Activated CD4-positive, alpha-beta T cell treated with anti-CD3 and anti-CD28 coated beads, Interleukin-2, amount 50 U/mL, for 1 hour (primary cell): ENCODE measurements at regions not wholly inside any gene's neighbourhood (a gene's known extent, or its start where the extent isn't known, plus 50 kb on each side); places are given as distances from the start of the nearest gene placed in this dataset.
"Not testable (repeated sequence)": the region's sequence is repeated elsewhere in the genome, so short reads cannot be mapped to it uniquely, and the experiment has no call there.

Experiments used
- DNase-seq: peaks from one replicate; pipeline ENCODE4 v3.0.0-alpha.2; 2020

- DNase-seq, result no peak
Measured at GRCh38 chrX:39418731-39419638, 617.7 kb downstream of the MID1IP1 start.

DNA sequence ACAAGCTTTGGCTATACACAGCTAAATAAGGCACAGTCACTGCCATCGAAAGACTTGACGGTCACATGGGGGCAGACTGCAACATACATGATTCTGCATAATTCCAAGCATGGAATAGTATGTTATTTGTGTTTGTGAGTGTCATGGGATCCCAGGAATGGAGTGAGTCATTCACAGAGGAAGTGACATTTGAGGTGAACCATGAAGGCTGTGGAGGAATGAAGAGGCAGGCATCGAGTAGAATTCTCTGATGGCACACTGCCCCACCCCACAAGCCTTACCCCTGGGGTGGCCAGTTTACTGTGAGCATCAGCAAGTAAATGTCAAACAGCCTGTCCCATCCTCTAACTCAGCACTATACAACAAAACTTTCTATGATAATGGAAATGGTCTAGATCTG lies 619.7 kb downstream of the MID1IP1 start:
- DNase-seq, result no peak

DNA sequence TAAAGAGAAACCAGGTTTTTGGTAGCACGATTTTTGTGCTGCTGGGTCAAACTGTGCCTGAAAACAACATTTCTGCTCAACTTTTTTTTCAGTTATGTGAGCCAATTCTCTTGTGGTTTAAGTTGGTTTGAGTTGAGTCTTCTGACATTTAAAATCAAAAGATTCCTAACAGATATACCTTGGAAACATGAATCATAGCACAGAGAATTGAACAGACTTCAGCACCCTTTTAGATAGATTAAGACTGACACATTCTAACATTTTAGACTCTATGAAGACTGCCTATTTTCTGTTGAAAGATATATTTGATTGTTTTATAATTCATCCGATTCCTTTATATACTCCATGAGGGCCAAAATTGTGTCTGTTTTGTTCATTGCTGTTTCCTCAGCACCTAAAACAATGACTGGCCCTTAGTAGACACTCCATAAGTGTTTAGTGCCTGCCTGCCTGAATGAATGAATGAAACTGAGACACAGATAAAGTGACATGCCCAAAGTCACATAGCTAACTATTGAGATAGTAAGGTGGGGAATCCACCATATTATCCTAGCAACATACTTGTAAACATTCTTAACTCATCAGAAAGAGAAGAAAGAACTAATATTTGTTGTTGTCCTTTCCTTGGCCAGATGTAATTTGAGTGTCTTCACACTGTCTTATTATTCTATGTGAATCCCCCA lies 624.0 kb downstream of the MID1IP1 start:
- DNase-seq, result no peak

GRCh38 chrX:39426101-39426500 lies 624.8 kb downstream of the MID1IP1 start:
- no peak for DNase-seq

DNA sequence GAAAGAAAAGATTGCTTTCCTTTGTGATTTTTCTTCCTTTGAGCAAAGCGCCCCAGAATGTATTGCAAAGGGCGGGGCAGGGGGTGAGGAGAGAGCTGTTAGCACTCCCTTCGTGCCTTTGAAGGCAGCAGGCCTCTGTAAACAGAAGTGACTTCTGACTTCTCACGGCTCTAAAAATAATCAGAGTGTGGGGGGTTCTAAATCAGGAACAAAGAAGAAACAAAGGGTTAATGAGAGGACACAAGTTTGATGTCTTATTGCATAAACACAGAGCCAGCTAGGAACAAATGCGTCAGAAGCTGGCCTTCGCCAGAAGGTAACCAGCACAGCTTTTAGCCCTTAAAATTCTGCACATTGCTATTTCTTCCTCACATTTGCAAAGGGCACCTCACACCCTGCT lies 626.2 kb downstream of the MID1IP1 start:
- no peak for DNase-seq

DNA sequence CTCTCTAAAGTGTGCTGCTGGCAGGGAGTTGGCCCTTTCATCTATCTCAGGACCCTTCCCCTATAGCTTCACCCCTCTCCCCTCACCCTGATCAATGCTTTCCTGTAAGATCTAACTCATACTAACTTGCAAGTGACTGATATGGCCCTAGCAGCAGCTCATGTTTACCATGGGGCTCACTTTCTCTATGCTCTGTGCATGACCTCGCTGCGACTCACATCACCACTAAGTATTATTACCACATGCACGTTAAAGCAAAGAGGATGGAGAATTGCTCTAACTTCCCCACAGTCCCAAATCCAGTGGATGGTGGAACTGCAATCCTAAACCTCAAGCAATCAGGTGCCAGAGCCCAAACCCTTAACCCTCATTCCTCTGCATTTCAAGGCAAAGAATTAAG lies 626.6 kb downstream of the MID1IP1 start:
- DNase-seq, result no peak

- DNase-seq, result no peak
Measured at GRCh38 chrX:39430551-39430950, 629.3 kb downstream of the MID1IP1 start.

GRCh38 chrX:39431893-39432292 lies 630.6 kb downstream of the MID1IP1 start:
- no peak for DNase-seq

- DNase-seq, result not testable (repeated sequence)
Measured at GRCh38 chrX:39434671-39435070, 633.4 kb downstream of the MID1IP1 start.

DNA sequence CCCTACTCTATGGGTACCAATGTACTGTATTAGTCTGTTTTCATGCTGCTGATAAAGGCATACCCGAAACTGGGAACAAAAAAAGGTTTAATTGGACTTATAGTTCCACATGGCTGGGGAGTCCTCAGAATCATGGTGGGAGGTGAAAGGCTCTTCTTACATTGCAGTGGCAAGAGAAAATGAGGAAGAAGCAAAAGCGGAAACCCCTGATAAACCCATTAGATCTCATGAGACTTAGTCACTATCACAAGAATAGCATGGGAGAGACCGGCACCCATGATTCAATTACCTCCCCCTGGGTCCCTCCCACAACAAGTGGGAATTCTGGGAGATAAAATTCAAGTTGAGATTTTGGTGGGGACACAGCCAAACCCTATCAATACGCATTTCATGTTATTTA lies 635.3 kb downstream of the MID1IP1 start:
- DNase-seq, result not testable (repeated sequence)

DNA sequence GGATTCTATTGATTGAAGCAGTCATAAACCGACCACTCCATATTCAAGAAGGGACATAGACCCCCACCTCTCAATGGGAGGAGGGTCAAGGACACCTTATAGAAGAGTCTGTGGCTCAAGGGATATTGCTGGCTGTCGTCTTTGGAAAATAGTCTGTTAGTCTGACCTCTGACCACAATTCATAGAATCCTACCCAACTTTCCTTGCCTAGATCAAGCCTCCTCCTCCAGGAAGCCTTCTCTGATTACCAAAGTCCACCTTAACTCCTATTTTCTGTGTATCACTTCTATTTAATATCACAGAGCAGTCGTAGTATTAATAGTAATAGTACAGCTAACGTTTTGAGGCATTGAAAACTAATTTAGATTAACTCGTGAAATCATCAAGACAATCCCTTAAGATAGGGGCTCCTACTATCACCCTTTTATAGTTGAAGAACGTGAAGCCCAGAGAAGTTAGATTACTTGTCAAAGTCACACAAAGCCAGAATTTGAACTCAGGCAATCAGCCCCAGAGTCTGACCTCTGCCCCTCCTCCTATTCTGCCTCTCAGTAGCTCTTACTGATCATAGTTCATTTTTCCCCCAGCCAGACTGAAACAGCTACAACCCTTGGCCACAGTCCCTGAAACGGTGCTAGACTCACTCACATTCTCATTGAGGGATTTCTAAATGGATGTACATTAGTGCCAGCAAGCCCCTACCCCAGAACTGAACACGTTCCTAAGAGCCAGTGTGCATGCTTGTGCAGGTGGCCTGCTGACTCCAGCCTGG lies 636.6 kb downstream of the MID1IP1 start:
- no peak for DNase-seq

- no peak for DNase-seq
Measured at GRCh38 chrX:39438603-39439602, 637.6 kb downstream of the MID1IP1 start.

- DNase-seq, result no peak
Measured at GRCh38 chrX:39439906-39440798, 638.9 kb downstream of the MID1IP1 start.

DNA sequence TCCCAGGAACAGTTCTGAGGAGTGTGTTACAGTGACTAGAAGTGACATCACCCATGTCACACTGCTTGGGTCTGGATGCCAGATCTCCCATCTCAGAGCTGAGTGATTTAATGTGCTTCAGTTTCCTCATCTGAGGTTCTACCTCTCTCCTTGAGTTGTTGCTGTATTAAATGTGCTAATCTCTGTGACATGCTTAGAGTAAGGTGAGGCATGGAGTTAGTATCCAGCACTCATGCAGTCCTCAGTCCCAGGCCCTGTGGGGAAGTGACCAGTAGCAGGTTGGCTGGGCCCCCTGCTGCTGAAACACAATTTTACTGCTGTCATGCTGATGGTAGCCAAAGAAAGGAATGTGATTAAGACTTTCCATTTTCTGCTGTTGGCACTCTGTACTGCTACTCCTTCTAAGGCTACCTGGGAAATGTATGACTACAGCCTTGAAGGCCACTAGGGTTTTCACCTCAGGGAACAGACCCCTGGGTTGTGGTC lies 639.6 kb downstream of the MID1IP1 start:
- no peak for DNase-seq

GRCh38 chrX:39442332-39442731 lies 641.1 kb downstream of the MID1IP1 start:
- no peak for DNase-seq

- DNase-seq, result no peak
Measured at GRCh38 chrX:39443240-39443639, 642.0 kb downstream of the MID1IP1 start.

- DNase-seq, result peak; percentile 48
Measured at GRCh38 chrX:39445336-39445735, 644.1 kb downstream of the MID1IP1 start.

DNA sequence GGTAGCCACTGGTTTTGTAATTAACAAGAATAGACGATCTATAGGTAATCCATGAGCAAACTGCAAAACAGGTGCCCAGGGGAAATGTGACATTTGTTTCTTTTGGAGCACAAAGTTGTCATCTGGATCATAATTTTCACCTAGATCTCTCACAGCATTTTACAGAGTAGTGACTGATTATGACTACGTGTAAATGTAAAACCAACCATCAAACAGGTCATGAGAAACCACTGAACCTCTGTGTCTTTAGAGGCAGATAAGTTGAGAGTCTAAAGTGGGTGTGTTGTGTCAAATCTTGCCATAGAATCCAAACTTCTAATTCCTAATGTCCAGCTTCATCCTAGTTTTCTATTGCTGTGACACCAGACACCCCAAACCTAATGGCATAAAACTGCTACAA lies 648.1 kb downstream of the MID1IP1 start:
- no peak for DNase-seq

DNA sequence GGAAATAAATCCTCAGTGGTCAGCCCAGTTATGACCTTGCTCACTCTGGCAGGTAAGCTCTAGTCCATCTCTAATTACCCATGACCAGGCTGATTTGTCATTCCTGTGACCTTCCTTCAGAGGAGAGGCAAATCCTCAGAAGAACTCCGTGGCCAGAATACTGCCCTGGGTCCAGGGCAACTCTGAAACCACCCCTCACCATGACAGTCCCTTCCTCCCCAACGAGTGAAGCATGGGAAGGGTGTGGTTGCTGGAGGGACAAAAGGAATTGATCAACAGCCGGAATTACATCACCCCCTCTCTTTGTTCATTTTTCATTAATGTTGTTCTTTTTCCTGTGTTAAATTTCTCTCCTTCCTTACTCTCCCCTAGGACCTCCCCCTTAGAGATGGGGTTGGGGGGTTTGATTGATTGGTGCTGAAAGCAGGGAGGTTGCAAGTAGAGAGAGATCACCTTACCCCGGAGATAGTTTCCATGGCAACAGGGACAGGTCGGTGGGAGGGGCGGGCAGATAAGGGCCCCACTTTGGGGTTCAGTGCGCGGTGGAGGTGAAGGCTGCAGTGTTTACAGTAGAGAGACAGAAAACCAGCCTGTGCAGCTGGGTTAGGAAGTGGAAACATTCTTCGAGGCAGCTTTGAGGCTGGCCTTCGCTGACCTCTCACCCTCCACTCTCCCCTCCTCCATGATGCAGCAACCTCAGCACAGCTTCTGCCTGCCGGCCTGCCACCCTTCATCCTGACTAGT lies 647.4 kb downstream of the BCOR start:
- DNase-seq, result peak; percentile 5

DNA sequence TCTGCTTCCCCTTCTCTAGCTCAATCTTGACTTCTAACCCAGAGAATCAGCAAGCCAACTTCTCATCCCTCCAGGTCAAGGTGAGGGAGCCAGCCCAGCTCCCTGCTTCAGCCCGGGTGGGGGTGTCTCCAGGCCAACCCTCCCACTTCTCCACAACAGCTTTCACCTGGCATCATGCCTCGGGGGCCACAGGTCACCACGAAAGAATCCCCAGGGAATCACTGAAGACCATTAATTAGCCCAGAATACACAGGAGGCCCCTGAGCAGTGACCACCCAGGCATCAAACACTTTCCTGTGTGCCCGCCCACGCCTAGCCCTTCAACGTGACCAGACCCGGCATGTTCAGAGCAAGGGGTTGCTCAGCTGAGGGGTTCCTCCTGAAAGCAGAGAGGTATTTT lies 646.7 kb downstream of the BCOR start:
- no peak for DNase-seq
